Sigmoid colon (tissue), 4 donors: ENCODE measurements at regions not wholly inside any gene's neighbourhood (a gene's known extent, or its start where the extent isn't known, plus 50 kb on each side); places are given as distances from the start of the nearest gene placed in this dataset.

Source experiments
- CTCF ChIP-seq, 4 experiments: fragments of 450-650 bp in 3 of 4; fragments of 200-600 bp in 1 of 4; IDR thresholded peaks; one replicate each; pipeline ENCODE4 v1.5.1; 2016 to 2019; ENCODE audit warnings: antibody characterized with exemption in 4 of 4, mild to moderate bottlenecking in 3 of 4, moderate library complexity in 2 of 4
- POLR2A ChIP-seq, 2 donors: fragments of 450-650 bp; IDR thresholded peaks; one replicate each; pipeline ENCODE4 v1.6.1; 2016; ENCODE audit warnings: antibody characterized with exemption in 2 of 2, mild to moderate bottlenecking in 2 of 2, moderate library complexity in 2 of 2
- POLR2AphosphoS5 ChIP-seq, 4 donors: sonication (generic); formaldehyde crosslinking; IDR thresholded peaks; one replicate each; pipeline ENCODE4 v1.6.1; 2017; ENCODE audit warnings: antibody characterized with exemption in 4 of 4

GRCh38 chr14:86772075-86772474, 1220.9 kb downstream of the GALC start:
- TF ChIP-seq CTCF (IDR thresholded peaks at IDR 0.05) (no peak), POLR2AphosphoS5 (IDR thresholded peaks at IDR 0.05) (no peak), POLR2A (IDR thresholded peaks at IDR 0.05) (no peak)
